Hematopoietic multipotent progenitor cell treated with erythropoietin and hydrocortisone succinate and interleukin-3 and kit ligand, for 8 days (in vitro differentiated cells): ENCODE measurements at regions not wholly inside any gene's neighbourhood (a gene's known extent, or its start where the extent isn't known, plus 50 kb on each side); places are given as distances from the start of the nearest gene placed in this dataset.
A peak's percentile ranks its signal among the peaks of the same experiment; 100 is the strongest.
"Not testable (repeated sequence)": the region's sequence is repeated elsewhere in the genome, so short reads cannot be mapped to it uniquely, and the experiment has no call there.

ENCODE experiments used
- DNase-seq: peaks from one replicate; pipeline ENCODE4 v3.0.0-alpha.2; 2015

DNA sequence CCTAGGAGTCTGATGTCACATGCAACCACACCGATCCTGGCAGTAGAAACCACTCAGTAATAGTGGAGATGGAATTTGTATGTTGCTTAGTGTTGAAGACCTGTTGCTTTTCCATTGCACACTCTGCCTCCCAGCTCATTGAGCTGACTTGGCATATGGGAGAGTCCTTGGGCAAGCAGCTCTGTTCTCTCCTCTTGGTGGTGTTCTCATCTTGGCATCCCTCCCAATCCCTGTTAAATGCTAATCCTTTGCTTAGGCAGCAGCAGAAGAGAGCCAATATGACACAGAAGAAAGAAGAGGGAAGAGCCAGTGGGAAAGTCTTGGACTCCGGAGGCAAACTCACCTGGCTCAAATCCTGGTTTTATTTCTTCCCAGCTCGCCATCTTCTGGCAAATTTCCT lies 178.0 kb upstream of the CAND1 start:
- no peak for DNase-seq

DNA sequence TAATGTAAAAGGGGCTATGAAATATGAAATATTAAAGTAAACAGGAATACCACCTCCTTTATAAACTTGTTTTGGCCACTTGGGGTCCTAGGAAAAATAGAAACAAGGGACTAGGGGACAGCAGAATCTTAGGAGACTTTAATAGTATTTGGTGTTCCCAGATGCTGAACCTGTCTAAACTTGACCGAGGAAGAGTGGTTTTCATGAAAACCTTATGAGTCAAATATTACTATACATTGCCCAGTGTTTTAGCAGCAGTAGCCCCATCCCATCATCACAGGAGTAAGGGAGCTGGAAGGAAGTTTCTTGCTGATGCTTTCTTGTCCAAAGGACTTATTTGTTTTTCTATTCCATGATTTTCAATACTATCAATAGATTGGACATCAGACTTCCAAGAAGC lies 177.5 kb upstream of the CAND1 start:
- DNase-seq: no peak

DNA sequence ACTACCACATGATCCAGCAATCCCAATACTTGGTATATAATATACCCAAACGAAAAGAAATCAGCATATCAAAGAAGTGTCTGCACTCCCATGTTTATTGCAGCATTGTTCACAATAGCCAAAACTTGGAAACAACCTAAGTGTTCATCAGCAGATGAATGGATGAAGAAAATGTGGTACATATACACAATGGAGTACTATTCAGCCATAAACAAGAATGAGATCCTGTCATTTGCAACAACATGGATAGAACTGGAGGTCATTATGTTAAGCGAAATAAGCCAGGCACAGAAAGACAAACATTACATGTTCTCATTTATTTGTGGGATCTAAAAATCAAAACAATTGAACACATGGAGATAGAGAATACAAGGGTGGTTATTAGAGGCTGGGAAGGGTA lies 176.2 kb upstream of the CAND1 start:
- not testable (repeated sequence) for DNase-seq

DNA sequence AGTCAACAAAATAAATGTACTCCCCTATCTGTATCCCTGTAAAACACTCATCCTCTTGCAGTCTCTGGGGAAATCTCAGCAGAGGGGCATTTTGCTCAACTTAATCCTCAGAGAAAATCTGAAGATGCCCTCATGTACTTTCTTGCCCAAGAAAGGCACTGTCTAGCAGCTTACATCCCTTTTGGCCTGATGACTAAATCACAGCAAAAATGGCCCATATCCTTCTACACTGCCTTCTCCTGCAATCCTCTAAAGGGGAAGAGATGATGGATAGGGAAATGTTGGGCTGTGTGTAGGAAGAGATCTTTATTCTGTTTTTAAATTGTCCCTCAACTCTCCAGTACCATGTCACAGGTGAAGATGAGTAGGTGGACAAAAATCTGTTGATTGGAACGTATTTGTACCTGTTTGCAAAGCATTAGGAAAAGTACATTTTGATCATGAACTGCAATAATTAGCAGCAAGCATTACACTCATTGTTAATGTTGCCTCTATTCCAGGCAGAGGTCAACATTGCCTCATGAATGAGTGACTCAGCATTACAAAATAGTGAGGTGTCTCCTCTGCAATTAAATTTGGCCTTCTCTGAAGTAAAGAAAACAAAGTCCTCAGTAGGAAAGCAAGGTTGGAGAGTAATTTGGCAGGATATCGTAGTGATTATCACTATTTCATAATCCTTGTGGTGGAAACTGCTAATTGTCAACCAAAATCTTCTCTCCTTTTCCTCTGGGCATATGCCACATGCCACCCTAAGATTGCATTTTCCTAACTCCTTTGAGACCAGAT lies 172.4 kb upstream of the CAND1 start:
- DNase-seq: no peak

DNA sequence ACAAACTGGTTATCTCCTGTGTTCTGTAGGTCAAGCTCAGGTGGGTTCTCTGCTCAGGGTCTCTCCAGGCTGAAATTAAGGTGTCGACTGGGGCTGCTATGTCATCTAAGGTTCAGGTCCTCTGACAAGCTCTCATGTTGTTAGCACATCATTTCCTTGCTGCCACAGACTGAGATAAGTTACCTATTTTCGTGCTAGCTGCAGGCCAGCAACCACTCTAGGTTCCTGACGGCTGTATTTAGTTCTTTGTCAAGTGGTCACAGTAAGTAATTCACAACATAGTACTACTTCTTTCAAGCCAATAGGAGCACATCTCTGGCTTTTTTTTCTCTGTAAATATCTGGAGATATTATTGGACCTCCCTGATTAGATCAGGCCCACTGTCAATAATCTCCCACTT lies 169.3 kb upstream of the CAND1 start:
- DNase-seq: no peak

DNA sequence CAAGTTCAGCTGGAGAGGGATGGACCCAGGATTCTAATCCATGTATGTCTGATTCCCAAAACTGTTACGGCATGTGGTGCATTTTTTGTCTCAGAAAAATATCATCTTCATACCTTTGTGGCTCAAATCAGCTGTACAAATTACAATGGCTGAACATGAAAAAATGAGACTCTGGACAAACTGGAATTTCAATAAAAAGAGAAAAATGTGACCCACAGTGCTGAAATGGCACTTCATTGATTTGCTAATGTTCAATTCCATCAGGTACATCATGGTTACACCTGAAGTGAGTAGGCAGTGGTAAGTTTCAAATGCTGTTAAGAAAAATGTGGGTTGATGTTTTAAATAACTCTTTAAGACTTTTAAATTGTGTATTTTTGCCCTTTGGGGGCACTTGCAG lies 165.6 kb upstream of the CAND1 start:
- DNase-seq: no peak

DNA sequence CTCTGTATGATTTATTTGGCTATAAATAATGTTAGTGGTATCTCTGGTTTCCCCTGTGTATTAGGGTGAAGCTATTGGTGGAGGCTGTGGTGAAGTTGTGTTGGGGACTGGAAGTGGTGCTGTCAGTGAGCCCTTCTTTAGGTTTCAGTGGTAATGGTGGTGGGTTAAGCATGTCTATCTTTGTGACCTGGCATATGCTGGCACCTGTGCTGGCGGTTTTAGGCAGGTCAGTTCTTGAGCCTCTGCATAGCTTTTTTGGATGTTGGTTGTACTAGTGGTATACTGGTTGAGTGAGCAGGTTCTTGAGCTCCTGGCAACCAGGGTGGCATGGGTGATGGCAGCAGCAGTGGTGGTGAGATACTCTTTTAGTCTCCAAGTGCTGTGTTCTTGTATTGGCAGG lies 161.9 kb upstream of the CAND1 start:
- DNase-seq: no peak

DNA sequence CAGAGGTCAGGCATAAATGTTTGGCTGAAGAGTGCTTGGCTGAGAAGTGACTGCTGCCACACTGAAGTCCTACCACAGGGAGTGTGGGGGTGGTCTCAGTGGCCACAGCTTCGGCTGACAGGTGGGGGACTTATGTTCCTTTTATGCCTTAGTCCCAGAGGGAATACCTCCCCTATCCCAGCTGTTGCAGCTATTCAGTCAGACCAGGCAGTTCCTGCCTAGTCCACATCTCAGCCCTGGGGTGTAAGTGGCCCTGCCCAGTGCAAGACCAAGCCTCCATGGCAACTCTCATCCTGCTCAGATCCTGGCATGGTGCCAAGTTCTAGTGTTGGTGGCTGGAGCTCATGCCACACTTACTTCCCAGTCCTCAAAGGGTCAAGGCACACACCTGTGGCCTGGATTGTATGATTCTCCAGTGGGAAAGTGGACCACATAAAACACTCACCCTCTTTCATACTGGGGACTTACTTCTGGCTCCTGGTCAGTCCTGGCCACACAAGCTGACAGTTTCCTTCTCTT lies 161.3 kb upstream of the CAND1 start:
- no peak for DNase-seq

DNA sequence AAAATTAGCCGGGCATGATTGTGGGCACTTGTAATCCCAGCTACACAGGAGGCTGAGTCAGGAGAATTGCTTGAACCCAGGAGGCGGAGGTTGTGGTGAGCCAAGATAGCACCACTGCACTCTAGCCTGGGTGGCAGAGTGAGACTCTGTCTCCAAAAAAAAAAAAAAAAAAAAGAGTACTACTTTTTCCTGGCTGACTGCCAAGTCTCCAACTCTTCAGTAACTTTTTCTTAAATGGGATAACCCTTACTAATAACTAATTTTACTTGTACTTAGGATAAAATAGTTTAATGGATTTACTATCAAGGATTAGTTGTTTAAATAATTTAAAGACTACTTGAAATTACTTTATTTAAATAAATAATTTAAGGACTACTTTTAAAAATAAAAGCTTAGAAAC lies 158.8 kb upstream of the CAND1 start:
- peak; percentile 11 for DNase-seq

DNA sequence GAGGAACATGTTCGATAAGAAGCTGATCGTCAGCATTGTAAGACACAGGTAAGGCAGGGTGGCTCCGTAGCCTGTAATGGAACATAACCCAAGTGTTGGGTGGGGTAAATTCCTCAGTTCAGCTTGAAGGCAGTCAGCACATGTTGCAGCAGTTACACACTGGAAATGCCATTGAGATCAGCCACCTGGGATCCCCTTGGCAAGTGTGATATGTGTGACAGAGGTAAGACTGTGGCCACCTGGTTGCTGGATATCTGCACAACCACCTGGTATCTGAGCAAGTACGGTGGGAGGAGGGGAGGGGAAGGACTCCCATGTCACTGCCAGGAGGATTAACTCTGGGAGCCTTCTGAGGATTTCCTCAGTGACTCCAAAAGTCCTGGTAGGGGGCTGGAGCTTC lies 158.0 kb upstream of the CAND1 start:
- no peak for DNase-seq

DNA sequence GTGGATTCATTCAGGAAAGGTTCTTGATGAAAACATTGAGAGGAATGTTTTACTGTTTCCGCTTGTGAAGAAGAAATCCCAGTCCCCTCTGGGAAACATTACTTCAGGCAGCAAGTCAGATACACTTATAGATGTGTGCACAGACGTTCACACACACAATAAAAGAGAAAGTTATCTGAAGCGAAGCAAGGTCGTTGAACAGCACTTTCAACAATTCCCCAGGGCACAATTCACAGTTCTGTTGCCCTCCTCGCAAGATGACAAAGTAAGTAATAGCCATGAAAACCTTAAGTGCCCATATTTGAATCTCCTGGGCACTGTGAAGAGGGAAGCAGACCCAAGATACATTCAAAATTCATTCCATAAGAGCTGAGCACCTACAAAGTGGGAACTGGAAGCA lies 156.6 kb upstream of the CAND1 start:
- no peak for DNase-seq

DNA sequence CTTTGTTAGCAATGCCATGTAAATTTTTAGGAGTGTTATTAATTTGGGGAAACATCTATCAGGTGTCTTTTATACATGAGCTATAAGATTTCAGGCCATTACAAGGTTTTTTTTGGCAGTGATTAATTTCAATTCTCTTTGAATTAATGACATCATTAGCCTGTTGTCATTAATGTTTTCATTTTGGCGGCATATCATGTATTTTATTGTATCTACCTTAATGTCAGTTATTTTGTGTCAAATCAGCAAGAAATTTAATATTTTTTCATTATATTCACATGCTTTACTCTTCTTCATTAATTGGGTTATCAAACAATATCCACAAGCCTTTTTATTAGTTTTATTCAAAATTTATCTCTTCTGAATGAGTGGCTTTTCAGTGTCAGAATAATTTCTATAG lies 153.0 kb upstream of the CAND1 start:
- no peak for DNase-seq

DNA sequence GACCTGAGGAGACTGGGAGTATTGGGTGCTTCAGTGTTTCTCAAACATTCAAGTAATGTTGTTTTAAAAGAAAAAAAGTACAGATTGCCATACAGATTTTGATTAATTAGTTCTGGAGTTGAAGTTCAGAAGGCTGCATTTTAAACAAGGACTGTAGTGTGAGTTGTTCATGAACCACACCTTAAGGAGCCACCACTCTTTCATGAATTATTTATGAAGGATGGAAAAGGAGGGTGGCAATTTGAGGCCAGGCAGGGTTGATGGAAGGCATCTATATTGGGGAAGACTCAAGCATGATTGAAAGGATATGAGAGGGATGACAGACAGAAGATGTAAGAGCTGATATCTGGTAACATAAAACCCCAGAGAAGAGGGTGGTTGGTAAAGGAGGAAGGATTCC lies 146.6 kb upstream of the CAND1 start:
- DNase-seq: no peak

DNA sequence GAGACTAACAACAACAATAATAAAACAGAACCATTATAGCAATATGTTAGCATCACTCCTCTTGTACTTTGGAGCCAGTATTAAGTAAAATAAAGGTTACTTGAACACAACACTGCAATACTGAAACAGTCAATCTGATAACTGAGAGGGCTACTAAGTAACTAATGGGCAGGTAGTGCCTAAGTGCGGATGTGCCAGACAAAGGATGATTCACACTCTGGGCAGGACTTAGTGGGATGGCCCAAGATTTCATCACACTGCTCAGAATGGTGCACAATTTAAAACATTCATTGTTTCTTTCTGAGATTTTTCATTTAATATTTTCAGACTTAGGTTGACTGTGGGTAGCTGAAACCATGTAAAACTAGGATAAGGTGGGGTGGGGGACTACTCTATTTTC lies 131.9 kb upstream of the CAND1 start:
- DNase-seq: no peak

DNA sequence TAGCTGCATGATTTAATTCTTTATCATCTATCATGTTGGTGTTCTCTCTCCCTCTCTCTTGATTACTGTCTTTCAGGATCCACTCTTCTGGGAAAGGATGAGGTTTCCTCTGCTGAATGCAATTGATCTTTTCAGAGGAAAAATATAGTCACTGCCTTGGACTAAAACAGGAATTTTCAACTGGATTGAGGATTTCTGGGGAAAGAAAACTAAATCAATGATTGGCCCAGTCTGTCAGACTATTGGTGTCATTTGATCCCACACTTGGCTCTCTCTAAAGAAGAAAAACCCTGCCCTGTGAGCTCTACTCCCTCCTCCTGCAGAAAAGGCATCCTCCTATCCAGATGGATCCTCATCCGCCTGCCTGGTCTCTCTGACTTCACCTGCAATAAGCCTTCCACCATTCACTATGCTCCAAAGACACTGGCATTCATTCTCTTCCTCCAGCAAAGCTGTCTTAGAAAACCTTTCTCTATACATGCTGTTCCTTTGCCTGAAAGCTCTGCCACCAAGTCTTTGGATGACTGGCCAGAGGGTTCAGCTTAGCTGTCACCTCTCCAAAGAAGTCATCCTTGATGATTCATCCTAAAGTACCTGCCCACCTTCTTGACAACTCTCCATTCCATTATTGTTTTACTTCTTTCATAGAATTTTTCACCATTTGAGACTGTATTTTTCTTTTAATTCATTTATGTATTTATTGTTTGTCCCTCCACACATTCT lies 127.7 kb upstream of the CAND1 start:
- no peak for DNase-seq

DNA sequence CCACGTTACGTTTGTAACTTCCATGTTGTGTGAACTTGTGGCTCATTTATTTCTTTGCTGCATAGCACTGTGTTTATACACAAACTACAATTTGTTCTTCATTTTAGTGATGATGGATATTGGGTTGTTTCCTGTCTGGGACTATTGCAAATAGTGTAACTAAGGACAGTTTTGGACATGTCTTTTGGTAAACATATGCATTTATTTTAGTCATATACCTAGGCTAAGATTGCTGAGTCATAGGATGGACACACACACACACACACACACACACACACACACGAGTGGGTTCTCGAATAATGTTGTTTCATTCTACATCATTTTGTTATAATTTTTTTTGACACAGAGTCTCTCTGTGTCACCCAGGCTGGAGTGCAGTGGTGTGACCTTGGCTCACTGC lies 123.5 kb upstream of the CAND1 start:
- no peak for DNase-seq

DNA sequence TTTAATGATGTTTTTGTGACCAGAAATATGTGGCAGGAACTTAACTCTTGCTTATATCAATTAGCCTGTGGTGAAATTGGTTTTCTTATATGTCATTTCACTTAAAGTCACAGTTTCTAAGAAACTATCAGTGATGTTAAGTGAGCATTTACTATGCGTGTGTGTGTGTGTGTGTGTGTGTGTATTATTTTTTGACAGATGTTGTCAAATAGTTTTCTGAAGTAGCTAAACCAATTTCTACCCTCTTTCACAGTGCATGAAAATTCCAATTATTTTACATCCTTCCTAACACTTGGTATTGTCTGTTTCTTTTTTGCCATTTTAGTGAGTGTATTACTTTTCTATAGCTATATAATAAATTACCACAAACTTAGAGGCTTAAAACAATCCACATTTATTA lies 122.1 kb upstream of the CAND1 start:
- DNase-seq: no peak

DNA sequence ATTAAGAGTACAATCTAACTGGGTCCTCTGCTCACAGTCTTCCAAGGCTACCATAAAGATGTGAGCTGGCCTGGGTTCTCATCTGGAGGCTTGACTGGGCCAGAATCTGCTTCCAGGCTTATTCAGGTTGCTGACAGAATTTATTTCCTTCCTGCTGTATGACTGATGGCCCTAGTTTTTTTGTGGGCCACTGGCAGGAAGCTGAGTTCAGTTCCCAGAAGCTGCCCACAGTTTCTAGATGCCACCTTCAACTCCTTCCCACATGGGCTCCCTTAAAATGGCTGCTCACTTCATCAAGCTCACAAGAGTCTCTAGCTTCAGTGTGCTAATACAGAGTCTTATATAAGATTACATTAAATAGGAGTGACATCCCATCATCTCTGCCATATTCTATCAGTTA lies 121.7 kb upstream of the CAND1 start:
- no peak for DNase-seq

DNA sequence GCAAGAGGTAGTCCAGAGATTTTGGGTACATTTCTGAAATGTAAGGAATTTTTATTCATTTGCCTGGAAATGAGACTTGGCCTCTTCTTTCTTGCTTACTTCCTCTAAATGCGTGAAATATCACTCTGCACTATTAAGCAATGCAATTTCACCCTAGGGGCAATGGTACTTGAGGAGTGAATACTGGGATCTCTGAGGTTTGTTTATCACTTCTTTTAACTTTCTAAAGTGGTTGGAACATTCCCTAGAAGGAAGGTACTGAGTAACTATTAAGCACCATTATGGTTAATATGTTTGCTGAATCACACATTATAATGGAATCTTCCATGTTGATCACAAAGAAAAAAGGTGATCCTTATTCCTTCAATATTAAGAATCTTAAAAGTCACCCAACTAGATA lies 120.9 kb upstream of the CAND1 start:
- no peak for DNase-seq

DNA sequence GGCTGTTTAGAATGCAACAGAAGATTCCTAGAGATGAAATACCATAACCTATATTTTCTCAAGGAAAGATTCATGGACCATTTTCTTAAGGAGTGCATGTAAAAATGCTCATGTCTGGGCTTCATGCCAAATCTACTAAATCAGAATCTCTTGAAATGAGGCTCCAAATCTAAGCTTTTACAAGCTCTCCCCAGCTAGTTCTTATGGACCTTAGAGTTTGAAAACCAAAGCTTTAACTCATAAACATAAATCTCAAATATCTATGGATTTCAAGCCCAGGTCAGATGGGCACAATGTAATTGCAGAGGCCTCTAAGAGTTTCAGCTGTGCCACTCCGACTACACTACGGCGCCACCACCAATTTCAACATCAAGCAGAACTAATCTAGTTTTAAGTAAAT lies 117.3 kb upstream of the CAND1 start:
- no peak for DNase-seq

DNA sequence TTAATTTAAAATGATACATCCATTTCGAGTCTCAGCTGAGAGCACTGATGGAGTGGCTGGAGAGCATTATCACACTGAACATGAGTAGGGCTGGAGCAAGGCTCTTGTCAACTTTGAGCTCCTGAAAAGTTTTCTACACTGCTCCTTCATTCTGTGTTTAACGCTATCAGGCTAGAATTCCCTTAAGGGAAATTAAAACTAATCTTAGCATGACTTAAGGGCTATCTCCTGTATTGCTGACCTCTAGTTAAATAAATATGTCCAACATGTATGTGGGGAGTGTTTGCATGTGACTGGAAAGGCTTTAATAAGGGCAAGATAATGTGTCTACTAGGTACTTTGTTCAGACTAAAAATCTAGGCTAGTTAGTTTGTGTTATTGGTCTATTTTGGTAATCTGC lies 116.7 kb upstream of the CAND1 start:
- DNase-seq: no peak

DNA sequence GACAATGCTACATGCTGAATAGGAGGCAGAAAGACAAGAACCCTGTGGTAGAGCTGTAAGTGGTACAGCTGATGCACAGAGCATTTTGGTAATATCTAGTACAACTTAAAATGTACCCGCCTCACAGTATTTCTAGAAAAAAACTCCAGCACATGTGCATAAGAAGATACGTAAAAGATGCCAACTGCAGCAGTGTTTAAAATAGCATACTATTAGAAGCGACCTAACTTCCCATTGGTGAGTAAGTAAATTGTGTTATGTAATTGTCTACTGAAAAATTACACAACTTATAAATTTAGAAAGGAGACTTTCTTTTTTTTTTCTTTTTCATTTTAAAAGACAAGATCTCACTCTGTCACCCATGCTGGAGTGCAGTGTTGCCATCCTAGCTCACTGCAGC lies 114.3 kb upstream of the CAND1 start:
- no peak for DNase-seq

DNA sequence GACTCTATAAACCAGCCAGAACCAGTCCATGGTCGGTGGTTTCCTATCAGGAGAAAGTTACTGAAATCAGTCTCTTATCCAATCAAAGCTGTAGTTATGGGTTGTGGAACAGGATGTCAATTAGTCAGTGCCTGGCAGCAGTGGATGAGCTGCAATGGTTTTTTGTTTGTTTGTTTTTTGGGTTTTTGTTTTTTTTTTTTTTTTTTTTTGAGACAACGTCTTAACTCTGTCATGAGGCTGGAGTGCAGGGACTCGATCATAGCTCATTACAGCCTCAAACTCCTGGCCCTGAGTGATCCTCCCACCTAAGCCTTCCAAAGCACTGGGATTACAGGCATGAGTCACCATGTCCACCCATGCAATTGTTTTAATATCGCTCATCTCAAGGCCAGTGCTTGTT lies 113.3 kb upstream of the CAND1 start:
- DNase-seq: no peak

DNA sequence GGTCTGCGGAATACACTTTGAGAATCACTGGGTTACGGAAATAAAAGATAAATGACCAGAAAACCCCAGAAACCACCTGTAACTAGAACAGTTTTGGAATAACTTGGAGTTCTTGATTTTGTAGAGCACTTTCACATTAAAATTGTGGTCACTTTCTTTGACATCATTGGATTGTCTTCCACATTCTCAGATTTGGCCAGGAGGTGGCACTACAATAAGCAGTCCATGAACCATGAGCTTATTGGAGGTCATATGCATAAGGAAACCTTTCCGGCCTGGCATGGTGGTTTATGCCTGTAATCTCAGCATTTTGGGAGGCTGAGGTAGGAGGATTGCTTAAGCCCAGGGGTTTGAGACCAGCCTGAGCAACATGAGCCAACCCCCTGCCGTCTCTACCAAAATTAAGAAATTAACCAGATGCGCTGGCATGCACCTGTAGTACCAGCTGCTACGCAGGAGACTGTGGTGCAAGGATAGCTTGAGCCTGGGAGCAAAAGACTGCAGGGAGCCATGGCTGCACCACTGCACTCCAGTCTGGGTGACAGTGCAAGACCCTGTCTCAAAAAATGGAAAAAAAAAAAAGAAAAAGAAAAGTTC lies 107.7 kb upstream of the CAND1 start:
- peak; percentile 45 for DNase-seq
